ENCODE measurements at regions not wholly inside any gene's neighbourhood (a gene's known extent, or its start where the extent isn't known, plus 50 kb on each side); places are given as distances from the start of the nearest gene placed in this dataset.

GRCh38 chr15:26355472-26356074 lies 417.3 kb downstream of the GABRB3 start:
- TF ChIP-seq CTCF (IDR thresholded peaks at IDR 0.05) (no peak), POLR2A (IDR thresholded peaks at IDR 0.05) (no peak), POLR2AphosphoS5 (IDR thresholded peaks at IDR 0.05; ENCODE audit: insufficient read depth in 1 of 2, low read depth in 1 of 2) (no peak)
- Histone ChIP-seq H3K4me1 (no peaks in the 10 kb centered on the region), H3K4me3 (no peak overlapping the region), H3K9me3 (no peaks in the 10 kb centered on the region), H3K27me3 (no peaks in the 10 kb centered on the region), H3K36me3 (no peaks in the 10 kb centered on the region), H3K27ac (no peak overlapping the region)
- no peak for DNase-seq (ENCODE audit: extremely low spot score in 2 of 2)
- intact Hi-C loops (cut with DNase I), result no loop called here

GRCh38 chr15:26352909-26353308 lies 420.0 kb downstream of the GABRB3 start:
- intact Hi-C loops (cut with DNase I), result no loop called here
- DNase-seq (ENCODE audit: extremely low spot score in 2 of 2), result no peak

GRCh38 chr15:26352406-26352805 lies 420.5 kb downstream of the GABRB3 start:
- intact Hi-C loops (cut with DNase I), result no loop called here

More at GRCh38 chr15:26352909-26353308, 420.0 kb downstream of the GABRB3 start:
- Histone ChIP-seq H3K27ac (no peak overlapping the region), H3K4me3 (no peak overlapping the region), H3K36me3 (no peaks in the 10 kb centered on the region), H3K9me3 (no peaks in the 10 kb centered on the region), H3K4me1 (no peaks in the 10 kb centered on the region), H3K27me3 (no peaks in the 10 kb centered on the region)
- TF ChIP-seq POLR2AphosphoS5 (IDR thresholded peaks at IDR 0.05; ENCODE audit: insufficient read depth in 1 of 2, low read depth in 1 of 2) (no peak), POLR2A (IDR thresholded peaks at IDR 0.05) (no peak), CTCF (IDR thresholded peaks at IDR 0.05) (no peak)

GRCh38 chr15:26325495-26325894 lies 447.4 kb downstream of the GABRB3 start:
- Histone ChIP-seq H3K27ac (no peak overlapping the region), H3K4me3 (no peak overlapping the region), H3K4me1 (no peaks in the 10 kb centered on the region), H3K27me3 (no peaks in the 10 kb centered on the region), H3K36me3 (no peaks in the 10 kb centered on the region), H3K9me3 (no peaks in the 10 kb centered on the region)
- TF ChIP-seq POLR2A (IDR thresholded peaks at IDR 0.05), result no peak
- TF ChIP-seq POLR2AphosphoS5 (IDR thresholded peaks at IDR 0.05; ENCODE audit: insufficient read depth in 1 of 2, low read depth in 1 of 2), result no peak
- TF ChIP-seq CTCF (IDR thresholded peaks at IDR 0.05), result no peak
- no peak for DNase-seq (ENCODE audit: extremely low spot score in 2 of 2)
- intact Hi-C loops (cut with DNase I), result no loop called here

More at GRCh38 chr15:26352406-26352805, 420.5 kb downstream of the GABRB3 start:
- TF ChIP-seq CTCF (IDR thresholded peaks at IDR 0.05), result no peak
- TF ChIP-seq POLR2AphosphoS5 (IDR thresholded peaks at IDR 0.05; ENCODE audit: insufficient read depth in 1 of 2, low read depth in 1 of 2), result no peak
- no peak for TF ChIP-seq POLR2A (IDR thresholded peaks at IDR 0.05)
- H3K27ac ChIP-seq, result no peak overlapping the region
- no peaks in the 10 kb centered on the region for H3K4me1 ChIP-seq
- H3K27me3 ChIP-seq, result no peaks in the 10 kb centered on the region
- no peak overlapping the region for H3K4me3 ChIP-seq
- no peaks in the 10 kb centered on the region for H3K36me3 ChIP-seq
- DNase-seq (ENCODE audit: extremely low spot score in 2 of 2), result no peak
- no peaks in the 10 kb centered on the region for H3K9me3 ChIP-seq

GRCh38 chr15:26323566-26323965 lies 449.3 kb downstream of the GABRB3 start:
- Histone ChIP-seq H3K4me1 (no peaks in the 10 kb centered on the region), H3K4me3 (no peak overlapping the region), H3K9me3 (no peaks in the 10 kb centered on the region), H3K27me3 (no peaks in the 10 kb centered on the region), H3K27ac (no peak overlapping the region), H3K36me3 (no peaks in the 10 kb centered on the region)
- no peak for TF ChIP-seq POLR2AphosphoS5 (IDR thresholded peaks at IDR 0.05; ENCODE audit: insufficient read depth in 1 of 2, low read depth in 1 of 2)
- TF ChIP-seq CTCF (IDR thresholded peaks at IDR 0.05), result no peak
- no peak for TF ChIP-seq POLR2A (IDR thresholded peaks at IDR 0.05)
- DNase-seq (ENCODE audit: extremely low spot score in 2 of 2), result no peak
- intact Hi-C loops (cut with DNase I), result no loop called here

All from vagina (tissue), 2 donors.